DOHH2 (cell line): ENCODE measurements at regions not wholly inside any gene's neighbourhood (a gene's known extent, or its start where the extent isn't known, plus 50 kb on each side); places are given as distances from the start of the nearest gene placed in this dataset.
"Not testable (repeated sequence)": the region's sequence is repeated elsewhere in the genome, so short reads cannot be mapped to it uniquely, and the experiment has no call there.

ENCODE experiments used
- H3F3A ChIP-seq: fragments of 200-600 bp; sonication (generic), shearing (Covaris generic); 2 replicates; pipeline ENCODE4 v1.6.0; 2016; ENCODE audit warnings: antibody characterized with exemption, mild to moderate bottlenecking; ENCODE audit not compliant: control insufficient read depth, insufficient read depth
- H3K27ac ChIP-seq: fragments of 200-600 bp; sonication (generic); 2 replicates; pipeline ENCODE4 v1.5.1; 2014; ENCODE audit warnings: low read depth, mild to moderate bottlenecking, low read length, moderate library complexity
- H3K27me3 ChIP-seq: fragments of 200-600 bp; sonication (generic); 2 replicates; pipeline ENCODE4 v1.6.1; 2014; ENCODE audit warnings: mild to moderate bottlenecking, low read length, mixed read lengths; ENCODE audit not compliant: control insufficient read depth
- H3K36me3 ChIP-seq: fragments of 200-600 bp; sonication (generic); 2 replicates; pipeline ENCODE4 v1.6.1; 2014; ENCODE audit warnings: mild to moderate bottlenecking, low read length, moderate library complexity, mixed read lengths; ENCODE audit not compliant: control insufficient read depth
- H3K4me1 ChIP-seq: fragments of 200-600 bp; sonication (generic); 2 replicates; pipeline ENCODE4 v1.6.1; 2014; ENCODE audit warnings: mild to moderate bottlenecking, low read length, mixed read lengths; ENCODE audit not compliant: control insufficient read depth
- H3K4me2 ChIP-seq: fragments of 200-600 bp; sonication (generic); 2 replicates; pipeline ENCODE4 v1.6.0; 2014; ENCODE audit warnings: mild to moderate bottlenecking, low read length, moderate library complexity
- H3K4me3 ChIP-seq: fragments of 200-600 bp; sonication (generic); 2 replicates; pipeline ENCODE4 v1.5.1; 2014; ENCODE audit warnings: mild to moderate bottlenecking, low read length, mixed read lengths
- H3K79me2 ChIP-seq: fragments of 200-600 bp; sonication (generic); 2 replicates; pipeline ENCODE4 v1.6.1; 2014; ENCODE audit warnings: mild to moderate bottlenecking, low read length, mixed read lengths; ENCODE audit not compliant: control insufficient read depth
- H3K9me2 ChIP-seq: fragments of 200-600 bp; sonication (generic); replicated peaks from 2 replicates; pipeline ENCODE4 v1.6.1; 2014; ENCODE audit warnings: mild to moderate bottlenecking, low read length, mixed read lengths; ENCODE audit not compliant: control insufficient read depth
- H3K9me3 ChIP-seq: fragments of 200-600 bp; sonication (generic); 2 replicates; pipeline ENCODE4 v1.6.1; 2014; ENCODE audit warnings: antibody characterized with exemption, low read length, mixed read lengths; ENCODE audit not compliant: control insufficient read depth, insufficient read depth
- H4K20me1 ChIP-seq: fragments of 200-600 bp; sonication (generic); 2 replicates; pipeline ENCODE4 v1.6.0; 2014; ENCODE audit warnings: low read depth, mild to moderate bottlenecking, antibody characterized with exemption, low read length, moderate library complexity; ENCODE audit not compliant: control insufficient read depth, insufficient read depth
- CTCF ChIP-seq: fragments of 200-600 bp; sonication (generic); IDR thresholded peaks from one replicate; pipeline ENCODE4 v1.5.1; 2014; ENCODE audit warnings: antibody characterized with exemption, mild to moderate bottlenecking, low read depth, low read length; ENCODE audit not compliant: poor library complexity, severe bottlenecking
- EZH2phosphoT487 ChIP-seq: fragments of 200-600 bp; sonication (generic); IDR thresholded peaks from 2 replicates; pipeline ENCODE4 v1.6.1; 2017; ENCODE audit warnings: borderline replicate concordance, mild to moderate bottlenecking, antibody characterized with exemption, low read length, moderate library complexity, mixed read lengths

- no peaks in the 10 kb centered on the region for H3K36me3 ChIP-seq
- H3K9me2 ChIP-seq, result no peaks in the 10 kb centered on the region
- no peaks in the 10 kb centered on the region for H3K9me3 ChIP-seq
- no peaks in the 10 kb centered on the region for H4K20me1 ChIP-seq
- H3K4me1 ChIP-seq, result no peaks in the 10 kb centered on the region
- TF ChIP-seq CTCF, result no peak
- no peak for TF ChIP-seq EZH2phosphoT487
- no peak overlapping the region for H3K4me3 ChIP-seq
- H3K27ac ChIP-seq, result no peak overlapping the region
- no peaks in the 10 kb centered on the region for H3F3A ChIP-seq
- no peak overlapping the region for H3K4me2 ChIP-seq
- no peaks in the 10 kb centered on the region for H3K79me2 ChIP-seq
- peaks cover 3% of the 10 kb centered on the region; the same call in 1 of the 2 replicates for H3K27me3 ChIP-seq
Observed at GRCh38 chr5:142520885-142521284, 165.0 kb downstream of the FGF1 start.

- H3K4me2 ChIP-seq, H3K4me1 ChIP-seq, H3K79me2 ChIP-seq, H4K20me1 ChIP-seq, H3K27ac ChIP-seq, H3K36me3 ChIP-seq, H3K4me3 ChIP-seq, H3K9me3 ChIP-seq, H3K27me3 ChIP-seq, H3K9me2 ChIP-seq, H3F3A ChIP-seq: not testable (repeated sequence)
Observed at GRCh38 chr5:142519913-142520312, 166.0 kb downstream of the FGF1 start.

DNA sequence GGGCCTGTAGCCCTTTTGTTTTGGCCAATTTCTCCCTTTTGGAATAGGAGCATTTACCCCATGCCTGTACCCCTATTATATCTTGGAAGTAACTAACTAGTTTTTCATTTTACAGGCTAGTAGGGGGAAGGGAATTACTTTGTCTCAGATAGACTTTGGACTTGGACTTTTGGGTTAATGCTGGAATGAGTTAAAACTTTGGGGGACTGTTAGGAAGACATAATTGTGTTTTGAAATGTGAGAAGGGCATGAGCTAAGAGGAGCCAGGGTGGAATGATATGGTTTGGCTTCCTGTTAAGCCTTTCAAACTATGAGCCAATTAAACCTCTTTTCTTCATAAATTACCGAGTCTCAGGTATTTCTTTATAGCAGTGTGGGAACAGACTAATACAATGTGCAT lies 168.1 kb downstream of the FGF1 start:
- H3F3A ChIP-seq, result no peaks in the 10 kb centered on the region
- no peaks in the 10 kb centered on the region for H3K27me3 ChIP-seq
- no peaks in the 10 kb centered on the region for H4K20me1 ChIP-seq
- TF ChIP-seq CTCF (no peak), EZH2phosphoT487 (no peak)
- no peaks in the 10 kb centered on the region for H3K36me3 ChIP-seq
- no peak overlapping the region for H3K4me2 ChIP-seq
- H3K9me3 ChIP-seq, result no peaks in the 10 kb centered on the region
- no peaks in the 10 kb centered on the region for H3K9me2 ChIP-seq
- H3K27ac ChIP-seq, result no peak overlapping the region
- H3K4me3 ChIP-seq, result no peak overlapping the region
- H3K4me1 ChIP-seq, result no peaks in the 10 kb centered on the region
- H3K79me2 ChIP-seq, result no peaks in the 10 kb centered on the region

DNA sequence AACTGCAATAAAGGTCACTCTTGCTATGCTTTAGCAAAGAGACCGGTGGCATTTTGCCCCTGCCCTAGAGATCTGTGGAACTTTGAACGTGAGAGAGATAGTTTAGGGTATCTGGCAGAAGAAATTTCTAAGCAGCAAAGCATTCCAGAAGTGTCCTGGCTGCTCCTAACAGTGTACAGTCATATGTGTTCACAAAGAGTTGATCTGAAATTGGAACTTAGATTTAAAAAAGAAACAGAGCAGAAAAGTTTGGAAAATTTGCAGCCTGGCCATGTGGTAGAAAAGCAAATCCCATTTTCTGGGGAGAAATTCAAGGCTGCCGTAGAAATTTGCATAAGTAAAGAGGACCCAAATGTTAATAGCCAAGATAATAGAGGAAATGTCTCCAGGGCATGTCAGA lies 169.2 kb downstream of the FGF1 start:
- TF ChIP-seq EZH2phosphoT487 (no peak), CTCF (no peak)
- no peaks in the 10 kb centered on the region for H3K9me2 ChIP-seq
- no peaks in the 10 kb centered on the region for H3F3A ChIP-seq
- no peaks in the 10 kb centered on the region for H4K20me1 ChIP-seq
- no peaks in the 10 kb centered on the region for H3K27me3 ChIP-seq
- no peaks in the 10 kb centered on the region for H3K9me3 ChIP-seq
- no peaks in the 10 kb centered on the region for H3K79me2 ChIP-seq
- no peak overlapping the region for H3K4me3 ChIP-seq
- H3K36me3 ChIP-seq, result no peaks in the 10 kb centered on the region
- no peak overlapping the region for H3K27ac ChIP-seq
- H3K4me1 ChIP-seq, result no peaks in the 10 kb centered on the region
- no peak overlapping the region for H3K4me2 ChIP-seq
